SK-N-SH (cell line): ENCODE measurements at regions not wholly inside any gene's neighbourhood (a gene's known extent, or its start where the extent isn't known, plus 50 kb on each side); places are given as distances from the start of the nearest gene placed in this dataset.
A peak's percentile ranks its signal among the peaks of the same experiment; 100 is the strongest.

Experiments
- CTCF ChIA-PET: fragments of 300-600, 350-600 bp; formaldehyde crosslinking; extraction: SDS; loops from one replicate; lab custom pipeline; 2021; lab: Yijun Ruan, JAX
- POLR2A ChIA-PET: fragments of 350-600 bp; sonication (Branson Sonifier 250); formaldehyde crosslinking; extraction: SDS; loops from one replicate; lab custom pipeline; 2020; ENCODE audit warnings: antibody characterized with exemption, inconsistent platforms; lab: Yijun Ruan, JAX
- DNase-seq: peaks from one replicate; pipeline ENCODE4 v3.0.0; 2012
- H2AFZ ChIP-seq: fragments of 200-600 bp; sonication (generic); 2 replicates; pipeline ENCODE4 v1.8.1; 2016; ENCODE audit warnings: antibody characterized with exemption, mild to moderate bottlenecking, low read depth
- H3F3A ChIP-seq: fragments of 200-600 bp; sonication (generic); replicated peaks from 2 replicates; pipeline ENCODE3; 2016; ENCODE audit warnings: antibody characterized with exemption, mild to moderate bottlenecking; ENCODE audit not compliant: insufficient read depth
- H3K27ac ChIP-seq, 2 experiments: fragments of 200-500 bp in 1 of 2; fragments of 200-600 bp in 1 of 2; sonication (Bioruptor generic) in 1 of 2; sonication (generic), shearing (Covaris generic) in 1 of 2; 2 replicates each; pipeline versions ENCODE4 v1.5.1 to v1.6.1; 2014 to 2016; ENCODE audit warnings: low read depth in 2 of 2, inconsistent platforms in 1 of 2, low read length in 1 of 2, mild to moderate bottlenecking in 1 of 2, mixed read lengths in 1 of 2
- H3K27me3 ChIP-seq: fragments of 200-600 bp; sonication (generic), shearing (Covaris generic); 2 replicates; pipeline ENCODE4 v1.6.1; 2016; ENCODE audit warnings: mixed run types; ENCODE audit not compliant: insufficient read depth
- H3K36me3 ChIP-seq, 2 experiments: fragments of 200-500 bp in 1 of 2; fragments of 200-600 bp in 1 of 2; sonication (Bioruptor generic) in 1 of 2; sonication (generic) in 1 of 2; replicated peaks in 1 of 2; 2 replicates each; pipeline versions ENCODE3 to v1.5.1; 2014 to 2016; ENCODE audit warnings: low read length in 1 of 2, mild to moderate bottlenecking in 1 of 2; ENCODE audit not compliant: insufficient read depth in 2 of 2, control insufficient read depth in 1 of 2
- H3K4me1 ChIP-seq, 2 experiments: fragments of 200-500 bp in 1 of 2; fragments of 200-600 bp in 1 of 2; sonication (Bioruptor generic) in 1 of 2; sonication (generic), shearing (Covaris generic) in 1 of 2; 2 replicates each; pipeline versions ENCODE4 v1.5.1 to v1.6.1; 2014 to 2016; ENCODE audit warnings: low read depth in 1 of 2, low read length in 1 of 2, mixed run types in 1 of 2; ENCODE audit not compliant: insufficient read depth in 2 of 2, control insufficient read depth in 1 of 2
- H3K4me2 ChIP-seq: fragments of 200-600 bp; sonication (generic), shearing (Covaris generic); 2 replicates; pipeline ENCODE4 v1.6.1; 2017; ENCODE audit warnings: mixed run types
- H3K4me3 ChIP-seq, 2 experiments: fragments of 200-500 bp in 1 of 2; fragments of 200-600 bp in 1 of 2; sonication (Bioruptor generic) in 1 of 2; sonication (generic), shearing (Covaris generic) in 1 of 2; 2 replicates each; pipeline versions ENCODE4 v1.5.1 to v1.8.1; 2014 to 2016; ENCODE audit warnings: low read depth in 2 of 2, inconsistent platforms in 1 of 2, low read length in 1 of 2, mild to moderate bottlenecking in 1 of 2, mixed read lengths in 1 of 2, moderate library complexity in 1 of 2
- H3K79me2 ChIP-seq: fragments of 200-600 bp; sonication (generic); 2 replicates; pipeline ENCODE4 v1.8.1; 2017; ENCODE audit warnings: mild to moderate bottlenecking; ENCODE audit not compliant: insufficient read depth
- H3K9ac ChIP-seq: fragments of 200-600 bp; sonication (generic); 2 replicates; pipeline ENCODE4 v1.6.1; 2017; ENCODE audit warnings: mixed run types
- H3K9me2 ChIP-seq: fragments of 200-600 bp; sonication (generic); 2 replicates; pipeline ENCODE4 v1.6.1; 2017; ENCODE audit warnings: mixed run types
- H3K9me3 ChIP-seq: fragments of 200-600 bp; sonication (generic); 2 replicates; pipeline ENCODE4 v1.6.1; 2017; ENCODE audit warnings: mixed run types, mild to moderate bottlenecking, moderate library complexity
- H4K20me1 ChIP-seq: fragments of 200-600 bp; sonication (generic); 2 replicates; pipeline ENCODE4 v1.6.1; 2017; ENCODE audit warnings: mild to moderate bottlenecking, mixed run types; ENCODE audit not compliant: insufficient read depth
- CHD2 ChIP-seq: fragments of 150-350 bp; IDR thresholded peaks from 2 replicates; pipeline ENCODE4 v1.6.1; 2018; ENCODE audit warnings: low read length; ENCODE audit not compliant: partially characterized antibody
- ELF1 ChIP-seq: IDR thresholded peaks from 2 replicates; pipeline ENCODE4 v1.4.0; 2012
- GABPA ChIP-seq: IDR thresholded peaks from 2 replicates; pipeline ENCODE4 v1.4.0; 2012; ENCODE audit warnings: low read depth, mild to moderate bottlenecking
- IRF3 ChIP-seq: fragments of 150-350 bp; IDR thresholded peaks from 2 replicates; pipeline ENCODE4 v1.6.1; 2016; ENCODE audit warnings: mild to moderate bottlenecking, low read depth, low read length
- MEF2A ChIP-seq: IDR thresholded peaks from 2 replicates; pipeline ENCODE4 v1.4.0; 2012; ENCODE audit warnings: low read depth, borderline replicate concordance
- MXI1 ChIP-seq: IDR thresholded peaks from 2 replicates; pipeline ENCODE4 v1.6.1; 2012; ENCODE audit warnings: mild to moderate bottlenecking, low read depth, low read length, improper control_type of control experiment
- NFIC ChIP-seq: IDR thresholded peaks from 2 replicates; pipeline ENCODE4 v1.4.0; 2012; ENCODE audit warnings: borderline replicate concordance
- NRF1 ChIP-seq: IDR thresholded peaks from 2 replicates; pipeline ENCODE4 v1.6.1; 2012; ENCODE audit warnings: low read depth, mild to moderate bottlenecking, low read length
- POLR2AphosphoS5 ChIP-seq: IDR thresholded peaks from 2 replicates; pipeline ENCODE4 v1.6.1; 2012; ENCODE audit warnings: low read depth, low read length
- RCOR1 ChIP-seq: fragments of 150-350 bp; IDR thresholded peaks from 2 replicates; pipeline ENCODE4 v1.6.1; 2017; ENCODE audit warnings: antibody characterized with exemption, low read length
- REST ChIP-seq: IDR thresholded peaks from 2 replicates; pipeline ENCODE4 v1.6.1; 2012; ENCODE audit warnings: mild to moderate bottlenecking, low read depth, low read length, moderate library complexity
- RXRA ChIP-seq: IDR thresholded peaks from 2 replicates; pipeline ENCODE4 v1.4.0; 2012; ENCODE audit warnings: low read depth, mild to moderate bottlenecking, borderline replicate concordance
- TAF1 ChIP-seq: IDR thresholded peaks from 2 replicates; pipeline ENCODE4 v1.6.1; 2012; ENCODE audit warnings: low read depth, mild to moderate bottlenecking, low read length, moderate library complexity, borderline replicate concordance
- TCF12 ChIP-seq: IDR thresholded peaks from 2 replicates; pipeline ENCODE4 v1.4.0; 2012
- USF1 ChIP-seq: IDR thresholded peaks from 2 replicates; pipeline ENCODE4 v1.4.0; 2012; ENCODE audit warnings: low read depth, borderline replicate concordance
- YY1 ChIP-seq: IDR thresholded peaks from 2 replicates; pipeline ENCODE4 v1.4.0; 2012; ENCODE audit warnings: low read depth, mild to moderate bottlenecking
- ZBTB33 ChIP-seq: IDR thresholded peaks from 2 replicates; pipeline ENCODE4 v1.4.0; 2012; ENCODE audit warnings: low read depth, borderline replicate concordance
- WGBS: methylation state at CpG from one replicate; pipeline ENCODE4 v1.1.6; 2017; ENCODE audit warnings: low lambda C conversion rate; 5-methylcytosine and 5-hydroxymethylcytosine counted together

GRCh38 chr2:226184940-226185615 lies 614.5 kb downstream of the IRS1 start:
- 9% methylated on average over 6 of the region's 6 CpGs for WGBS
- H4K20me1 ChIP-seq = no peaks in the 10 kb centered on the region
- peak overlapping the region; percentile 31; the same call in 1 of the 2 replicates for H2AFZ ChIP-seq
- H3K9me3 ChIP-seq = no peaks in the 10 kb centered on the region
- peak overlapping the region; percentile 60 for H3K4me2 ChIP-seq
- DNase-seq = no peak
- H3F3A ChIP-seq = peaks cover 32% of the 10 kb centered on the region
- H3K9me2 ChIP-seq = no peaks in the 10 kb centered on the region
- ChIA-PET POLR2A (no interaction called here), CTCF (interaction anchor here (1.2 to 2.1 kb wide), 2 partner anchors 31 to 614 kb away, joined by 3 to 6 read pairs; partner anchors contain the start of gene IRS1)
- no peaks in the 10 kb centered on the region for H3K27me3 ChIP-seq
- TF ChIP-seq TAF1 (peak; percentile 43; the same call in 1 of the 2 replicates), TCF12 (peak; percentile 54; the same call in 1 of the 2 replicates), POLR2AphosphoS5 (peak; percentile 56; the same call in 1 of the 2 replicates), NRF1 (no peak)
- no peaks in the 10 kb centered on the region for H3K36me3 ChIP-seq
- peaks cover 0 to 24% of the 10 kb centered on the region in 2 experiments; a peak in 3 of 4 replicates for H3K4me1 ChIP-seq
- H3K27ac ChIP-seq = peak overlapping the region; percentile 85 to 91
- peak overlapping the region; percentile 31 to 40; a peak in 3 of 4 replicates for H3K4me3 ChIP-seq
- H3K9ac ChIP-seq = peak overlapping the region; percentile 68
- no peaks in the 10 kb centered on the region for H3K79me2 ChIP-seq

GRCh38 chr2:226184540-226184939 lies 615.1 kb downstream of the IRS1 start:
- peak overlapping the region; percentile 31 to 40; a peak in 1 of 4 replicates for H3K4me3 ChIP-seq
- peak overlapping the region; percentile 60 for H3K4me2 ChIP-seq
- H2AFZ ChIP-seq = 0 out of 2 replicates have a peak overlapping the region, but pooled peaks have one; percentile 31
- peaks cover 0 to 24% of the 10 kb centered on the region in 2 experiments; a peak in 3 of 4 replicates for H3K4me1 ChIP-seq
- DNase-seq = no peak
- no peaks in the 10 kb centered on the region for H3K27me3 ChIP-seq
- no peak for TF ChIP-seq GABPA
- no peak for TF ChIP-seq ZBTB33
- TF ChIP-seq POLR2AphosphoS5 = no peak
- TF ChIP-seq IRF3 = no peak
- TF ChIP-seq REST = no peak
- TF ChIP-seq USF1 = no peak; the same call in 1 of the 2 replicates
- TF ChIP-seq RCOR1 = no peak
- no peak for TF ChIP-seq MEF2A
- TF ChIP-seq CHD2 = no peak
- TF ChIP-seq RXRA = no peak
- no peak for TF ChIP-seq NFIC
- TF ChIP-seq ELF1 = no peak
- TF ChIP-seq YY1 = no peak
- no peak for TF ChIP-seq NRF1
- TF ChIP-seq MXI1 = no peak
- peaks cover 32% of the 10 kb centered on the region for H3F3A ChIP-seq
- no peaks in the 10 kb centered on the region for H3K36me3 ChIP-seq
- H3K79me2 ChIP-seq = no peaks in the 10 kb centered on the region
- peak overlapping the region; percentile 68 for H3K9ac ChIP-seq
- H4K20me1 ChIP-seq = no peaks in the 10 kb centered on the region
- peak overlapping the region; percentile 85 to 91; a peak in 3 of 4 replicates for H3K27ac ChIP-seq
- POLR2A ChIA-PET = no interaction called here
- CTCF ChIA-PET = interaction anchor here (1.0 to 2.1 kb wide), 3 partner anchors 31 to 618 kb away, joined by 3 to 6 read pairs (median 3); partner anchors contain the start of gene IRS1
- 30% methylated on average over 2 of the region's 2 CpGs for WGBS
- no peaks in the 10 kb centered on the region for H3K9me3 ChIP-seq
- H3K9me2 ChIP-seq = no peaks in the 10 kb centered on the region
